DND-41 (cell line): ENCODE measurements at regions not wholly inside any gene's neighbourhood (a gene's known extent, or its start where the extent isn't known, plus 50 kb on each side); places are given as distances from the start of the nearest gene placed in this dataset.

Experiments used
- ATAC-seq: fragments of 200-7000 bp; cut with Tn5 transposase; 3 replicates; pipeline ENCODE4 v1.9.1; 2021; ENCODE audit warnings: low read depth; ENCODE audit not compliant: insufficient read depth
- DNase-seq: peaks from one replicate; pipeline ENCODE4 v3.0.0-alpha.2; 2020
- H2AFZ ChIP-seq: 2 replicates; pipeline ENCODE4 v1.6.0; 2012; ENCODE audit warnings: low read depth, low read length
- H3K27ac ChIP-seq: 2 replicates; pipeline ENCODE4 v1.5.1; 2012; ENCODE audit warnings: low read length, inconsistent platforms
- H3K27me3 ChIP-seq: fragments of 200-600 bp; sonication (generic); 2 replicates; pipeline ENCODE4 v1.6.0; 2012; ENCODE audit warnings: low read length, mild to moderate bottlenecking, inconsistent platforms; ENCODE audit not compliant: insufficient read depth, poor library complexity
- H3K36me3 ChIP-seq: 2 replicates; pipeline ENCODE4 v1.5.1; 2012; ENCODE audit warnings: low read length, inconsistent platforms; ENCODE audit not compliant: insufficient read depth
- H3K4me1 ChIP-seq: 2 replicates; pipeline ENCODE4 v1.5.1; 2012; ENCODE audit warnings: mild to moderate bottlenecking, low read length; ENCODE audit not compliant: insufficient read depth
- H3K4me2 ChIP-seq: 2 replicates; pipeline ENCODE4 v1.6.0; 2012; ENCODE audit warnings: mild to moderate bottlenecking, moderate library complexity, low read length, inconsistent platforms; ENCODE audit not compliant: insufficient read depth
- H3K4me3 ChIP-seq, 2 experiments: fragments of 200-600 bp in 1 of 2; shearing (Covaris generic) in 1 of 2; 2 replicates each; pipeline ENCODE4 v1.5.1; 2012 to 2016; ENCODE audit warnings: inconsistent platforms in 2 of 2, low read length in 2 of 2, mild to moderate bottlenecking in 2 of 2, low read depth in 1 of 2, moderate library complexity in 1 of 2
- H3K79me2 ChIP-seq: 2 replicates; pipeline ENCODE4 v1.6.0; 2012; ENCODE audit warnings: low read length, inconsistent platforms; ENCODE audit not compliant: insufficient read depth
- H3K9ac ChIP-seq: 2 replicates; pipeline ENCODE4 v1.6.0; 2012; ENCODE audit warnings: low read depth, mild to moderate bottlenecking, inconsistent platforms, low read length, moderate library complexity
- H3K9me3 ChIP-seq: 2 replicates; pipeline ENCODE4 v1.5.1; 2012; ENCODE audit warnings: low read length, moderate library complexity, mild to moderate bottlenecking, inconsistent platforms; ENCODE audit not compliant: insufficient read depth, severe bottlenecking
- H4K20me1 ChIP-seq: 2 replicates; pipeline ENCODE4 v1.6.0; 2012; ENCODE audit warnings: low read length; ENCODE audit not compliant: insufficient read depth
- CTCF ChIP-seq: IDR thresholded peaks from 2 replicates; pipeline ENCODE4 v1.5.1; 2012; ENCODE audit warnings: borderline replicate concordance, low read length, moderate library complexity, mild to moderate bottlenecking; ENCODE audit not compliant: poor library complexity, severe bottlenecking; ENCODE audit errors: extremely low read depth
- EZH2 ChIP-seq: IDR thresholded peaks from 3 replicates; pipeline ENCODE4 v1.6.1; 2012; ENCODE audit warnings: borderline replicate concordance, low read depth, mild to moderate bottlenecking, moderate library complexity, low read length, inconsistent platforms; ENCODE audit not compliant: severe bottlenecking

DNA sequence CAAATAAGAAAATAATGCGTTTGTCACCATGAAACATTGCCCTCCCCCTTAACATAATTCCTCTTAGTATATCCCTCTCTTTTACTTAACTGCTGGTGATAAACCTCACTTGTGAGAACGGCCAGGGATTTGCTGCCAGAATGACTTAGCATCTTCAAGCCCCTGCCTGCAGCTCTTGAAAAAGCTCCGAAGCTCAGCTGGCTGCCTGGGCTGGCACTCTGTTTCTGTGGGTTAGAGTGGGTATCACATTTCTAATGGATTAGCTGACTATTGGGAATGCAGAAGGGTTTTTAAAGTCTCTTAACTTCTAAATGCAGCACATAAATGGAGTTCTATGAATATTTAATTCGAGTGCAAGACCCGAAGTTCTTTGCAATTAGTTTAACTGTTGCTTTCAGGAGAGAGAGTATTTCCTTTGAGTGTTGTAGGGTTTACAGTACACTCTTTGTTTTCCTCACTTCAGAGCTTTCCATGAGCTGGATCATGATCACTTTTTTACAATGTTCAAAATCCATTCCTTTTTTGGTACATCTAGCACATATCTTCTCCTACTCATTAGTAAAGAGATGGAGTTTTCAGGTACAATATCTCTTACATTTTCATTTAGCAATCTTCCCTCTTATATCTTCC, 124.7 kb upstream of the RBMS3 start:
- Histone ChIP-seq H3K9ac (no peak overlapping the region), H3K4me1 (peaks cover 28% of the 10 kb centered on the region), H3K27ac (no peak overlapping the region), H3K36me3 (no peaks in the 10 kb centered on the region), H3K79me2 (no peaks in the 10 kb centered on the region), H3K4me2 (no peak overlapping the region), H3K27me3 (no peaks in the 10 kb centered on the region), H4K20me1 (no peaks in the 10 kb centered on the region), H3K9me3 (peaks cover 1% of the 10 kb centered on the region), H2AFZ (no peak overlapping the region), H3K4me3 (no peak overlapping the region)
- no peak for ATAC-seq
- TF ChIP-seq EZH2 (no peak), CTCF (no peak)
- DNase-seq = no peak

DNA sequence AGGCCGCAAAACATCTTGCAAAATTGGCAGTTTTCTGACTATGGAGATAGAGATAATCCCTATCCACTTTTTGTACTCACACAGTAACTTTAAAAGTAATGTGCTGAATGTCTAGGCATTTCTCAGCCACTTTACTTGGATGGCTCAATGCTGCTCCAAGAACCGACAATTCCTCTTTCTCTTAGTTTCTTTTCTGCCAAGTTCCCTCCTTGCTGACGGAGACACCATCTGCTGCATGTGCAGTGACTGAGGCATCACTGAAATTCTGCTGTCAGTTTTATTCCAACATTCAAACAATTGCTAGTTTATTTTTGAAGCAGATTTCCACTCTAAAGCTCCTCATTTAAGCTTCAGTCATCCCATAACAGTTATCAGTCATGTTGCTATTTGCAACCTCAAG, 116.0 kb upstream of the RBMS3 start:
- TF ChIP-seq EZH2 = no peak
- TF ChIP-seq CTCF = no peak
- H3K36me3 ChIP-seq = no peaks in the 10 kb centered on the region
- no peaks in the 10 kb centered on the region for H3K79me2 ChIP-seq
- 0 out of 2 replicates have a peak overlapping the region, but pooled peaks have one; percentile 31 for H2AFZ ChIP-seq
- DNase-seq (no peak), ATAC-seq (no peak)
- H3K4me2 ChIP-seq = no peak overlapping the region
- H3K27ac ChIP-seq = no peak overlapping the region
- no peaks in the 10 kb centered on the region for H3K27me3 ChIP-seq
- H3K4me1 ChIP-seq = no peaks in the 10 kb centered on the region
- H4K20me1 ChIP-seq = no peaks in the 10 kb centered on the region
- peaks cover 3% of the 10 kb centered on the region for H3K9me3 ChIP-seq
- no peak overlapping the region for H3K9ac ChIP-seq
- H3K4me3 ChIP-seq = no peak overlapping the region

GRCh38 chr3:29167180-29167579, 113.7 kb upstream of the RBMS3 start:
- TF ChIP-seq EZH2 (no peak), CTCF (no peak)
- H3K27me3 ChIP-seq = no peaks in the 10 kb centered on the region
- H3K4me1 ChIP-seq = peaks cover 18% of the 10 kb centered on the region
- H3K4me3 ChIP-seq = no peak overlapping the region
- no peak overlapping the region for H2AFZ ChIP-seq
- ATAC-seq (no peak), DNase-seq (no peak)
- no peaks in the 10 kb centered on the region for H4K20me1 ChIP-seq
- no peaks in the 10 kb centered on the region for H3K36me3 ChIP-seq
- H3K4me2 ChIP-seq = no peak overlapping the region
- H3K79me2 ChIP-seq = no peaks in the 10 kb centered on the region
- H3K9me3 ChIP-seq = no peaks in the 10 kb centered on the region
- no peak overlapping the region for H3K9ac ChIP-seq
- H3K27ac ChIP-seq = no peak overlapping the region
